Uterus (tissue), 2 donors: ENCODE measurements at regions not wholly inside any gene's neighbourhood (a gene's known extent, or its start where the extent isn't known, plus 50 kb on each side); places are given as distances from the start of the nearest gene placed in this dataset.

Source experiments
- CTCF ChIP-seq, 4 experiments: fragments of 200-600 bp in 2 of 4; fragments of 450-650 bp in 2 of 4; sonication (generic) in 2 of 4; IDR thresholded peaks; one replicate each; pipeline ENCODE4 v1.5.1; 2016 to 2019; ENCODE audit warnings: antibody characterized with exemption in 4 of 4, mild to moderate bottlenecking in 2 of 4, moderate library complexity in 1 of 4
- POLR2A ChIP-seq, 2 donors: fragments of 450-650 bp; IDR thresholded peaks; one replicate each; pipeline ENCODE4 v1.6.1; 2016; ENCODE audit warnings: antibody characterized with exemption in 2 of 2, mild to moderate bottlenecking in 1 of 2, moderate library complexity in 1 of 2

GRCh38 chr11:129292771-129293170 lies 82.9 kb upstream of the BARX2 start:
- TF ChIP-seq CTCF (IDR thresholded peaks at IDR 0.05): no peak
- TF ChIP-seq POLR2A (IDR thresholded peaks at IDR 0.05): no peak
